Mononuclear cell (primary cell): ENCODE measurements at regions not wholly inside any gene's neighbourhood (a gene's known extent, or its start where the extent isn't known, plus 50 kb on each side); places are given as distances from the start of the nearest gene placed in this dataset.
"Not testable (repeated sequence)": the region's sequence is repeated elsewhere in the genome, so short reads cannot be mapped to it uniquely, and the experiment has no call there.

Experiments
- H3K27me3 ChIP-seq: 2 replicates; pipeline ENCODE4 v1.6.0; 2011; ENCODE audit warnings: low read length, control low read depth; ENCODE audit not compliant: insufficient read depth
- H3K4me1 ChIP-seq: 2 replicates; pipeline ENCODE4 v1.5.1; 2011; ENCODE audit warnings: mild to moderate bottlenecking, low read length, control low read depth; ENCODE audit not compliant: insufficient read depth
- H3K4me3 ChIP-seq: 2 replicates; pipeline ENCODE4 v1.5.1; 2011; ENCODE audit warnings: mild to moderate bottlenecking, low read length, moderate library complexity
- H3K9me3 ChIP-seq: 2 replicates; pipeline ENCODE4 v1.5.1; 2011; ENCODE audit warnings: low read depth, mild to moderate bottlenecking, control low read depth, low read length

DNA sequence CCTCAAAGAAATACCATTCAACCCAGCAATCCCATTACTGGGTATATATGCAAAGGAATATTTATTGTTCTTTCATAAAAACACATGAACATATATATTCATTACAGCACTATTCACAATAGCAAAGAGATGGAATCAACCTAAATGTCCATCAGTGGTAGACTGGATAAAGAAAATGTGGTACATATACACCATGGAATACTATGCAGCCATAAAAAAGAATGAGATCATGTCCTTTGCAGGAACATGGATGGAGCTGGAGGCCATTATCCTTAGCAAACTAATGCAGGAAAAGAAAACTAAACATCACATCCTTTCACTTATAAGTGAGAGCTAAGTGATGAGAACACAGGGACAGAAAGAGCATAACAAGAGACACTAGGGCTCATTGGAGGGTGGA lies 142.7 kb upstream of the THY1 start:
- not testable (repeated sequence) for H3K4me1 ChIP-seq, H3K4me3 ChIP-seq, H3K9me3 ChIP-seq, H3K27me3 ChIP-seq

DNA sequence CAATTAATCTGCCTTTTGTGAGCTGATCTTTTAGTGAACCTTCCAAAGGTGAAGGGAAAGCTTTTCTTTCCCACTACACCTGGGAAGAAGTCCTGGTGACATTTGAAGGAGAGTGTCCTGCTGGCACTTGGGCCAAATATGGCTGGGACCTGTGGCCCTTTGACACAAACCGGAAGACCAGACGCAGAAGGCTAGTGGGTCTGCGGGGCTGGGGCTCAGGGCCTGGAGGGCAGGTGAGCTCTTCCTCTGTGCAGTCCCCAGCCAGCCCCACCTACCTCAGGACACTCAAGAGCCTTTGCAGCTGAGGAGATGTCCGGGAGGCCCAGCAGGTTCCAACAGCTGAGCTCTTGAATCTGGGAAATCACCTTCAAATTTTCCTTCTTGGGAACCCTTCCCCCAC lies 138.0 kb upstream of the THY1 start:
- Histone ChIP-seq H3K27me3 (no peaks in the 10 kb centered on the region), H3K4me3 (no peak overlapping the region), H3K4me1 (no peaks in the 10 kb centered on the region), H3K9me3 (no peaks in the 10 kb centered on the region)

- H3K27me3 ChIP-seq = no peaks in the 10 kb centered on the region
- H3K9me3 ChIP-seq = no peaks in the 10 kb centered on the region
- H3K4me1 ChIP-seq = no peaks in the 10 kb centered on the region
- no peak overlapping the region for H3K4me3 ChIP-seq
These were observed 137.3 kb upstream of the THY1 start for GRCh38 chr11:119560291-119560690.

DNA sequence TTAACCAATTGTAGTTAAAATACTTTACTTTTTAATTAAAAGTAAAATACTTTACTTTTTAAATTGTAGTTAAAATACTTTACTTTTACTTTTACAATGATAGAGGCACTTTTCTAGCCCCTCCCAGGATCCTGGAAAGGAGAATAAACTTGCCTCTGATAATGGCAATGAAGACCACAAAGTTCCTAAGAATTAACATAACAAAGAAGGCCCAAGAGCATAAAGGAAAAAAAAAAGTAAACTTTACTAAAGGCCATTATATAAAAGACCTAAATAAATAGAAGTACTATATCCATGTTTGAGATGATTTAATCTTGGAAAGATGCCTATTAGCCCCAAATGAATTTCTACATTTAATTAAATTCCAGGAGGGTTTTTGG lies 129.1 kb upstream of the THY1 start:
- H3K4me3 ChIP-seq = no peak overlapping the region
- no peaks in the 10 kb centered on the region for H3K9me3 ChIP-seq
- H3K4me1 ChIP-seq = no peaks in the 10 kb centered on the region
- H3K27me3 ChIP-seq = no peaks in the 10 kb centered on the region

DNA sequence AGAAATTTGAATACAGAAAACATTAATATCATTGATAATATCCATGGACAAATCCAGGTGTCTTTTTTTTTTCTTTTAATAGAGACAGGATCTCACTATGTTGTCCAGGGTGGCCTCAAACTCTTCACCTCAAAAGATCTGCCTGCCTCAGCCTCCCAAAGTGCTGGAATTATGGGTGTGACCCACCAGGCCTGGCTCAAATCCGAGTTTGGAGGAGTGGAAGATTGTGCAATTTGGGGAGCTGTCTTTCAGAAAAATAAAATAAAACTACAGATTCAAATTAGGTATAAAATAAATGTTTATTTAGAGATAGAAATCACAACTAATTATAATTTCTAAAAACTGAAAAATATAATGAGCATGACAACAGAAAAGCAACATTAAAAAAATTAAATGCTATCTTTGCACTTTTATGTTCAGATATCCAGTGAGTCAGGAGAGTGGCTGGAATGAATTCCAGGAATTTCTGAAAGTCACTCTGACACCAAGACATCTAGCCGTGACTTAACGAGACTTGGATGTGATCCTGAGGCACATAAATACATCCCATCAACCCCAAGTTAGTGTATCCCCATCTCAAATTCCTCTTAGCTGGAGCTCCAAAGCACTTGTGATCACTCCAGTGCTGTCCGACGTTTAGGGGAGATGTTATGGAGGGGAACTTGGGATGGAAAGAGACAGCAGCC lies 128.6 kb upstream of the THY1 start:
- Histone ChIP-seq H3K27me3 (no peaks in the 10 kb centered on the region), H3K4me3 (no peak overlapping the region), H3K4me1 (no peaks in the 10 kb centered on the region), H3K9me3 (no peaks in the 10 kb centered on the region)

DNA sequence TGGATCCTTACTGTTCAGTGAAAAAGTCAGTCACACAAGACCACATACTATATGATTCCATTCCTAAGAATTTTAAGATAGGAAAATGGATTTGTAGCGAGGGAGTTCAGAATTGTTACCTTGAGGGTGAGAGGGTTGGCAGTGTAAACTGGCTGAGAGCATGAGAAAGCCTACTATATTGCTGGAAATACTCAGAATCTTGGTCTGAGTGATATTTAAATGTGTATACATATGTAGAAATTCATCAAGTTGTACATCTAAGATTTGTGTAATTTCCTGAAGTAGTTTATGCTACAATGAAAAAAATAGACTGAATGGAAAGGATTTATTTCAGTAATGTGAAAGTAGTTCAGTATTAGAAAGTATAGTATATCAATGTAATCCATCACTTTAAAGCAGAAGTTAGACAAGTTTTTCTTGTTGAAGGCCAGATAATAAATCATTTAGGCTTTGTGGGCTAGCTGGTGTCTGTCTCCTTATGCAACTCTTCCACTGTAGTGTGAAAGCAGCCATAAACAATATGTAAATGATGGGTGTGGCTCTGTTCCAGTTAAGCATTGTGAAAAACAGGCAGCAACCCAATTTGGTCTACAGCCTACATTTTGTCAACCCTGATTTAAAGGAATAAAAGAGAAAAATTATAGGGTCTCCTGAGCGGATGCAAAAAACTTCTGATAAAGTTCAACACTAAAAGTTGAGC lies 127.2 kb upstream of the THY1 start:
- H3K4me3 ChIP-seq = no peak overlapping the region
- H3K27me3 ChIP-seq = no peaks in the 10 kb centered on the region
- no peaks in the 10 kb centered on the region for H3K4me1 ChIP-seq
- H3K9me3 ChIP-seq = no peaks in the 10 kb centered on the region

- Histone ChIP-seq H3K27me3 (no peaks in the 10 kb centered on the region), H3K4me3 (no peak overlapping the region), H3K9me3 (no peaks in the 10 kb centered on the region), H3K4me1 (no peaks in the 10 kb centered on the region)
These were observed 124.5 kb upstream of the THY1 start for GRCh38 chr11:119547511-119547910.

GRCh38 chr11:119545978-119546915 lies 123.3 kb upstream of the THY1 start:
- Histone ChIP-seq H3K4me1 (peaks cover 4% of the 10 kb centered on the region), H3K4me3 (no peak overlapping the region), H3K27me3 (no peaks in the 10 kb centered on the region), H3K9me3 (no peaks in the 10 kb centered on the region)

- Histone ChIP-seq H3K27me3 (no peaks in the 10 kb centered on the region), H3K4me3 (no peak overlapping the region), H3K4me1 (peaks cover 49% of the 10 kb centered on the region), H3K9me3 (no peaks in the 10 kb centered on the region)
These were observed 117.6 kb upstream of the THY1 start for GRCh38 chr11:119540370-119541125.

DNA sequence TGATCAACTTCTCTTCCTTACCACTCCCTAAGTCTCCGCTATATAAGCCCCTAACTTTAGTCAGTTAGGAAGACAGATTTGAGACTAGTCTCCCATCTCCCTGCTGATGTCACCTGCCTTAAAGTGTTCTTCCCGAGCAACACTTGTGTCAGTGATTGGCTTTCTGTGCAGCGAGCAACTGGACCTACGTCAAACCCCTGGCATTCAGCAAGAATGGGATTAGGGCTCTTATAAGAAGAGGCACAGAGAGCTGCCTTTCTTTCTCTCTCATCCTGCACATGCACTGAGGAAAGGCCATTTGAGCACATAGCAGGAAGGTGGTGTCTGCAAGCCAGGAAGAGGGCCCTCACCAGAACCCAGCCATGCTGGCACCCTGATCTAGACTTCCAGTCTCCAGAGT lies 116.6 kb upstream of the THY1 start:
- no peaks in the 10 kb centered on the region for H3K27me3 ChIP-seq
- no peaks in the 10 kb centered on the region for H3K9me3 ChIP-seq
- H3K4me1 ChIP-seq = peaks cover 49% of the 10 kb centered on the region
- H3K4me3 ChIP-seq = no peak overlapping the region

DNA sequence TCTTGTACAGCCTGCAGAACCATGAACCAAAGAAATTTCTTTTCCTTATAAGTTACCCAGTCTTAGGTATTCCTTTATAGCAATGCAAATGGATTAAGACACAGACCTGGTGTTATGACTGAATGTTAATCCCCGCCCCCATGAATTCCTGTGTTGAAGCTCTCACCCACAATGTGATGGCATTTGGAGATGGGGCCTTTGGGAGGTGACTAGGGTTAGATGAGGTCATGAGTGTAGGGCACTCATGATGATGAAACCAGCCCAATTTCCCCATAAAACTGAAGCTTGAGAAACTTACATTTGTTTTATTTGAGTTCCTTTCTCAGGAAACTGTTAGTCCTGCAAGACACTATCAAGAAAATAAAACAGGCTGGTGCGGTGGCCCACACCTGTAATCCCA lies 115.8 kb upstream of the THY1 start:
- H3K4me3 ChIP-seq = no peak overlapping the region
- H3K9me3 ChIP-seq = no peaks in the 10 kb centered on the region
- H3K4me1 ChIP-seq = peaks cover 56% of the 10 kb centered on the region
- H3K27me3 ChIP-seq = no peaks in the 10 kb centered on the region

GRCh38 chr11:119537306-119538253 lies 114.6 kb upstream of the THY1 start:
- Histone ChIP-seq H3K4me3 (no peak overlapping the region), H3K9me3 (no peaks in the 10 kb centered on the region), H3K4me1 (peaks cover 56% of the 10 kb centered on the region), H3K27me3 (no peaks in the 10 kb centered on the region)

GRCh38 chr11:119536801-119537200 lies 113.8 kb upstream of the THY1 start:
- H3K27me3 ChIP-seq = no peaks in the 10 kb centered on the region
- H3K4me3 ChIP-seq = no peak overlapping the region
- H3K9me3 ChIP-seq = no peaks in the 10 kb centered on the region
- peaks cover 56% of the 10 kb centered on the region for H3K4me1 ChIP-seq
